ENCODE measurements at regions not wholly inside any gene's neighbourhood (a gene's known extent, or its start where the extent isn't known, plus 50 kb on each side); places are given as distances from the start of the nearest gene placed in this dataset.

GRCh38 chr10:33074443-33074842 lies 116.4 kb upstream of the ITGB1 start (continued):
- TF ChIP-seq BACH1 (IDR thresholded peaks at IDR 0.05; ENCODE audit: low read length), result no peak
- TF ChIP-seq JUND (IDR thresholded peaks at IDR 0.05; ENCODE audit: low read length), result no peak
- TF ChIP-seq SIX5 (IDR thresholded peaks at IDR 0.05; ENCODE audit: low read depth, low read length), result no peak
- no peak for TF ChIP-seq RNF2 (IDR thresholded peaks at IDR 0.05; ENCODE audit: borderline replicate concordance, low read depth, low read length, missing control alignments, poor library complexity, severe bottlenecking)
- TF ChIP-seq HDAC6 (IDR thresholded peaks at IDR 0.05; ENCODE audit: low read depth, low read length), result no peak
- TF ChIP-seq RBBP5 (IDR thresholded peaks at IDR 0.05; ENCODE audit: borderline replicate concordance, low read depth, low read length), result no peak
- no peak for TF ChIP-seq TCF12 (IDR thresholded peaks at IDR 0.05; ENCODE audit: low read depth, low read length)
- TF ChIP-seq NRF1 (IDR thresholded peaks at IDR 0.05; ENCODE audit: low read depth, low read length), result no peak

Data from H1 (cell line).